ENCODE measurements at regions not wholly inside any gene's neighbourhood (a gene's known extent, or its start where the extent isn't known, plus 50 kb on each side); places are given as distances from the start of the nearest gene placed in this dataset.

- DNase-seq (ENCODE audit: low read depth, low spot score): no peak
These were observed 201.8 kb upstream of the MIR17HG start for GRCh38 chr13:91145571-91146205.

GRCh38 chr13:91146601-91147000, 200.9 kb upstream of the MIR17HG start:
- DNase-seq (ENCODE audit: low read depth, low spot score): no peak

GRCh38 chr13:91148098-91148497, 199.4 kb upstream of the MIR17HG start:
- DNase-seq (ENCODE audit: low read depth, low spot score): no peak

- no peak for DNase-seq (ENCODE audit: low read depth, low spot score)
These were observed 195.6 kb upstream of the MIR17HG start for GRCh38 chr13:91151921-91152320.

- no peak for DNase-seq (ENCODE audit: low read depth, low spot score)
These were observed 194.1 kb upstream of the MIR17HG start for GRCh38 chr13:91153372-91153771.

DNA sequence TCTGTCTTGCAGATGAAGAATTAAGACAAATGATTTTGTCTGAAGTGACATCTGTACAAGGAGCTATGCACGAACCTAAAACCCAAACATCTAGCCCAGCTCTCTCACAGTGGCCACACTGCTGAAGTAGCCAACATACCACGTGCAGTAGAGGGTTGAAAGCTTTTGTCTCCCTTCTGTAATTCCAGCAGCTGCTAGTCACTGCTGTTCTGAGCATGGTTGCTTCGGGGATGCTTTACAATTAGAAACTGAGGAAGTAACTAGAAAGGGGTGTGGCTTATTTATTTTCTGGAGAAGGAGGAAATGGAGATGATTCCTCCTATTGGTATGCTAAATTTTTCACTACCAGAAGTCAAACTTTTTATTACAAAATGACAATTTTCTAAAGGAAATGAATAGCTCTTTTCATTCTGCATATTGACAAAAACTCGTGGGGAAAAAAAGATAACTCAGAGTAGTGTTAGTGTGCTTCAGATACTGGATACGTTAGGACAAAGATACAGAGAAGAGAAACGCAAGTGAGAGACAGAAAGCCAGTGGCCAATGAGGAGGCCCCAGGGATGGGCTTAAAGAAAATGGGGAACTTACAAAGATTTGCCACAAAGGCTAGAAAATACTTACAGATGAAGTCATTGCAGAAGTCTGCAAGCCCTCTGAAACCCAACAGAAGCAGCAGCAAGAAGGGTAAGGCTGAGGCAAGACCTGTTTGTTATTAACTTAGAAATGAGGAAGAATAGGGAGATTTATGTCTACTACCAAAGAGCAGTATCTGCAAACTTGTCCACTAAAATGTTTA, 192.7 kb upstream of the MIR17HG start:
- DNase-seq (ENCODE audit: low read depth, low spot score): peak; percentile 28

DNA sequence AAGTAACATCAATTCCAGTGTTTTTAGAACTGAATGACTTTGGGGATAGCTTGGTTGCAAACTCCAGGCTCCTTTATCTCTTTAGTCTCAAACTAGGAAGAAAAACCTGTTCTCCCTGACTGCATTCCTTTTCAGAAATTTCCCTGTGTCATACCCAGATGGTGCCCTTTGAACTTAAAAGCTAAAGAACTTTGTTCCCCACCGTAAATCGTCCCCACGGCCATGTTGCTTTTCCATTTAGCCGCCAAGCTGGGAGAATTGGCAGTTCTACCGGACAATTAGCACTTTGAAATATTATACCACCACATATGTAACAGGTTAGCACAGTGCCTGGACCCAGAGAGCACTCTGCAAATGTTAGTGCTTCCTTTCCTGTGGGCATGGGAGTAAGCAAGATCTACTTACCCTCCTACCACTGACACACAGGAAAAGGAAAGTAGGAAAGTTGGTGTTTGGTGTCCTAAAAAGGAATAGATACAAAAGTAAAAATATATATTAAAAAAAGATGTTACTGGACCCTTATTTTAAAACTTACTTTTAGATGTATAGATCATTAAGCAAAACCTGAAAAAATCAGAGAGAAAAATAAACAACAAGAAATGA, 191.9 kb upstream of the MIR17HG start:
- DNase-seq (ENCODE audit: low read depth, low spot score): no peak

GRCh38 chr13:91157273-91158016, 190.0 kb upstream of the MIR17HG start:
- no peak for DNase-seq (ENCODE audit: low read depth, low spot score)

DNA sequence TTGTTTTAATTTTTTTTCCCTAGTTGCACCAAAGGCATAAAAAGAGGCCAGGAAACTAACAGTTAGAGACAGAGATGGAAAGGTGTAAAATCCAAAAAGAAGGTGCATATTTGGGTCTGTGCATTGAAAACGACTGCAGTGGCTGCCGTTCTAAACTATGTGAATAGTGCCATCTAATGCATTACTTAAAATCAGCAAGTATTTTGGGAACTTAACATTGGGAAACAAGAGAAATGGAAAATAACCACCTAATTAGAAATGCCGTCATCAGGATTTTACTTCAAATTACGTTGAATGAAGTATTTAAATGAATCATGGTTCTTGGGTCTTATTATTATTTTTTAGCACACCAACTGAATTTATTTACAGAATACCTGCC, 189.5 kb upstream of the MIR17HG start:
- no peak for DNase-seq (ENCODE audit: low read depth, low spot score)

- no peak for DNase-seq (ENCODE audit: low read depth, low spot score)
These were observed 185.3 kb upstream of the MIR17HG start for GRCh38 chr13:91162180-91162579.

DNA sequence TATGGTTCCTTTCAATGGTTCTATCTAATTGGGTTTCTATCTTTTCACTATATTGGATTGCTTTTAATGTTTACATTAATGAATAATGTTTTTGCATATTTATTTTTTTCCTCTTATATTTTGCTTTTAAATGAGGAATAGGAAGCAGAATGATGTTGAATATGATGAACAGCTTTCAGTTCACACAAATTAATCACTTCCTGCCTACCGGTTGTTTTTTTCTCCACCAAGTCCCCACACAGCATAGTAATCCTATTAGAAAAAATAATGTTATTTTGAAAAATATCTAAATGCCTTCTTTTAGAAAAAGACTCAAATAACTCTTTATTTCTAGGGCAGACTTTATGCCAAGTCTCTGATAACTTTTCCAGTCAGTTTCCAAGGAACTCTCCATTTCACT, 184.9 kb upstream of the MIR17HG start:
- no peak for DNase-seq (ENCODE audit: low read depth, low spot score)

GRCh38 chr13:91165758-91166157, 181.7 kb upstream of the MIR17HG start:
- DNase-seq (ENCODE audit: low read depth, low spot score): no peak

DNA sequence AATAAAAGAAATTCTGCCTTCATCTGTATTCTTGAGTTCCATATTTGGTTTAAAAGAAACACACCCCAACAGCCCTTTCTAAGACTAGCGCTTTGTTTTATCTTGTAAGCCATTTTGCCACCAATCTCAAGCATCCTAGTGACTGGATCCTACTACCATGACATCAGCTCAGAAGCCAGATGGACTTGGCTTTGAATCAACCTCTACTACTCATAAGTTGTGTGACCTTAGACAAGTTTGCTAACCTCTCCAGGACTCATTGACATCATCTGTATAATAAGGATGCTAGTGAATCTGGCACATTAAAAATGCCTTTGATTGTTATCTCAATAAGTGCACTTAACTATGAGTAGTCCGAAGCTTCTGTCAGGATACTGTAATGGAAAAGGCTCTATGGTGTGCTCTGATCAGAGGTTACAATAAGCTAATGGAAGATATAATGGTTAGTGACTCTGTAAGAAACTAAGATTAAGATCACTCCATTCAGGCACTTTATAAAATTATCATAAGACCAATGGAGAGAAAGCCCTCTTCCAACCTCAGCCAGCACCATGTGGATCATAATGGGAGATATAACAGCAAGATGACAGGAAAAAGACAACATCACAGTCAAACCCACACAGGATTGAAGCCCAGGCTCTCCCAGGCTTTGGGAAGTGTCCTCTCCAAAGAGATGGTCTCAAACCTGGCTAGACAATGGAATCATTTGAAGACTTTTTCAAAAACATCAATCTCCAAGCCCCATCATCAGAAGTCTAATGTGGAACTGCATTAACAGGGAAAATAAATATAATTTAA, 180.6 kb upstream of the MIR17HG start:
- no peak for DNase-seq (ENCODE audit: low read depth, low spot score)

DNA sequence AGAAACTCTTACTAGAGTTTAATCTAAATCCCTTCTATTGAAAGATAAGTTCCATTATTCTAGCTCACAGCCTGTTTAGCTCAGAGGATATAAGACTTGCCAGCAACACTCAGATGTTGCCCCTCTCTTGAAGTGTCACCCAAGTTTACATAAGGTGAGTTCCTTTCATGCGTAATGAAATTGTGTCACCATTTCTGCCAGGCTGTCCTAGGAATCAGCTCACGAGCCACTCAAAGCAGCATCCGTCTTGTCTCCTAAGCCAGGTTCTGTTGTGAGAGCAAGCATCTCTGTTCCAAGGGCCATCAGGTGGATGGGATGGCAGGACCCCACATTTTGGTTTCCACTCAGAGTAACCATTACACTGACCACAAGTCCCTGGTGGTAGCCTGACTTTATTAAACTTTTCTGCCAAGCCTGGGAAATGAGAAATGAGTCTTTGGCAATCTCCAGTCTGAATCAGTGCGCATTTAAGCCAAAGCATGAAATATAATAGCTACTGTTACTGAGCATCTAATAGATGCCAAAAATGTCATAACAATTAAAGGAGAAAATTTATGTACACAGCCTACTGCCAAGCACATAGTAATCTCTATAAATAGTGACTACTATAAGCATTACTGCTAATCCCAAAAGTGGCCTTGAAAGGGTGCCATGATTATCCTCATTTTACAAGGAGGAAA, 179.6 kb upstream of the MIR17HG start:
- DNase-seq (ENCODE audit: low read depth, low spot score): no peak

- no peak for DNase-seq (ENCODE audit: low read depth, low spot score)
These were observed 179.1 kb upstream of the MIR17HG start for GRCh38 chr13:91168386-91168711.

DNA sequence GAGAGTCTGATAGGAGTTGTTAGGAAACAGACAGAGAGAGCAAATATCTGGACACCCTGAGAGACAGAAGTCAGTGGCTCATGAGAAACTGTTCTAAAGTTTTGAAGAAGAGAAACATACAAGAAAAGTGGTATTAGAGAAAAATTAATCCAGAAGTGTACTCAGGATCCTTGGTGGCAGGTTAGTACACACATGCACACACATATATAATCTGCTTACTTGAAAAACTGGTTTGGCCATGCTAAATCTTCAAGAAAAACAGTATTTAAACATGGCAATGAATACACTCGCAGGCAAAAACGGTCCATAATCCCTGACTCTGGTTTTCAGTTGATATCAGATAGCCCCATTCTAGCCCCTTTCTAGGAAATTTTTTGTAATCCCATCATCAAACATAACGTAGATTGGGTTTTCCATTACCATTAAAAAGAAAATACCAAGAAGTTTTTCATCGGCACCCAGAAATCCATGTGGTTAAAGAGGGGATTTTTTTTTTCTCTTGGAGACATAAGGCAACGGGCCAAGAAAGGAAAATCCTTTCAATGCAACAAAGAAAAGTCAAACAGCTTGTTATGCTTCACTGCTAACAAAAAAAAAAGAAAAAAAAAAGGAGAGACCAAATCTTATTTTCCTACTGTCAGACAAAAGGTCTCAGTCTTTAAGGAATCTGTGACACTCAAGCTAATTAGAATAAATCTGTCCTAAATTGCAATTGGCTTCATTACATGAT, 178.0 kb upstream of the MIR17HG start:
- no peak for DNase-seq (ENCODE audit: low read depth, low spot score)

DNA sequence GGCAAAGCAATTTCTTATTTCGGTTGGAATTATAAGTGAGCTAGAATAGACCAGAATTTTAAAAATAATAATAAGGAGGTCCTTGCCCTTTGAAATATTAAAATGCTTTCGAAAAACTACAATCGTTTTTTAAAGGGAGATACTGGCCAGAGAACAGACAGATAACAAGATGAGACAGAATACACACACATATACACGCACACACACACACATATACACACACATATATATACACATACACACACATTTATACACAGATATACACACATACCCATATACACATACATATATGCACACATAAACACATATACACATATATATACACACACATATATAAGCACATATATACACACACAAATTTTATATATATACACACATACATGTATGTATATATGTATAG, 175.3 kb upstream of the MIR17HG start:
- no peak for DNase-seq (ENCODE audit: low read depth, low spot score)

GRCh38 chr13:91174886-91175501, 172.5 kb upstream of the MIR17HG start:
- DNase-seq (ENCODE audit: low read depth, low spot score): no peak

DNA sequence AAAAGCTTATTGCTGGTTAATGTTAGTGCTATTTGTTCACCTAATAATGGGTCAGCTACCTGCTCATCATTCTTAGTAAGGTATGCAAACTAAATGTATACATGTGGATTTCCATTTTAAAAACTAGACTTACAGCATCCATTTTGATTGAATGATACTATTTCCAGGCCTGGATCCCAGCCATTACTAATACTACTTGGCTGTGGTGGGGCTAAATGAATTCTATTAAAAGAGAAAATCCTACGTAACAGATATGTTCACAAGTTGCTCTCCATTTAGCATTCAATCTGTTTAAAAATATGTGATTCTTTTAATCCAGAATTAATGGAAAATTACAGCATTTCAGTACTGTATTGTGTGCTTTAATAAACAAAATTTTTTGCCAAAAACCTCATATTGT, 169.4 kb upstream of the MIR17HG start:
- no peak for DNase-seq (ENCODE audit: low read depth, low spot score)

- DNase-seq (ENCODE audit: low read depth, low spot score): no peak
These were observed 165.6 kb upstream of the MIR17HG start for GRCh38 chr13:91181892-91182291.
